GM23338 (cell line): ENCODE measurements at regions not wholly inside any gene's neighbourhood (a gene's known extent, or its start where the extent isn't known, plus 50 kb on each side); places are given as distances from the start of the nearest gene placed in this dataset.

ENCODE experiments used
- ATAC-seq: fragments of 200-7000 bp; cut with Tn5 transposase; 3 replicates; pipeline ENCODE4 v1.9.1; 2020
- DNase-seq: peaks from one replicate; pipeline ENCODE4 v3.0.0-alpha.2; 2015; ENCODE audit warnings: low spot score
- H2AFZ ChIP-seq: fragments of 200-600 bp; sonication (generic); 2 replicates; pipeline ENCODE4 v1.8.0; 2016; ENCODE audit warnings: antibody characterized with exemption, mild to moderate bottlenecking, moderate library complexity
- H3F3A ChIP-seq: fragments of 200-600 bp; sonication (generic); replicated peaks from 2 replicates; pipeline ENCODE4 v1.8.0; 2017; ENCODE audit warnings: antibody characterized with exemption, mixed run types, low read depth
- H3K27ac ChIP-seq: fragments of 200-600 bp; sonication (generic); 2 replicates; pipeline ENCODE4 v1.6.1; 2016; ENCODE audit warnings: low read depth
- H3K27me3 ChIP-seq: fragments of 200-600 bp; sonication (generic); 2 replicates; pipeline ENCODE4 v1.8.0; 2016; ENCODE audit warnings: mild to moderate bottlenecking, mixed run types, moderate library complexity; ENCODE audit not compliant: insufficient read depth
- H3K36me3 ChIP-seq: fragments of 200-600 bp; sonication (generic); 2 replicates; pipeline ENCODE4 v1.8.0; 2016; ENCODE audit warnings: mild to moderate bottlenecking; ENCODE audit not compliant: insufficient read depth
- H3K4me1 ChIP-seq: fragments of 200-600 bp; sonication (generic); 2 replicates; pipeline ENCODE4 v1.8.0; 2016; ENCODE audit warnings: mild to moderate bottlenecking, moderate library complexity; ENCODE audit not compliant: insufficient read depth
- H3K4me2 ChIP-seq: fragments of 200-600 bp; sonication (generic); 2 replicates; pipeline ENCODE4 v1.7.1; 2017; ENCODE audit warnings: mixed run types
- H3K4me3 ChIP-seq: fragments of 200-600 bp; sonication (generic); 2 replicates; pipeline ENCODE4 v1.6.1; 2016; ENCODE audit warnings: mixed run types
- H3K79me2 ChIP-seq: fragments of 200-600 bp; sonication (generic); replicated peaks from 2 replicates; pipeline ENCODE4 v1.8.0; 2017; ENCODE audit warnings: mild to moderate bottlenecking; ENCODE audit not compliant: insufficient read depth
- H3K9me2 ChIP-seq: fragments of 200-600 bp; sonication (generic); 2 replicates; pipeline ENCODE4 v1.8.0; 2017; ENCODE audit not compliant: insufficient read depth
- H4K20me1 ChIP-seq: fragments of 200-600 bp; sonication (generic); replicated peaks from 2 replicates; pipeline ENCODE4 v1.8.0; 2017; ENCODE audit warnings: mild to moderate bottlenecking; ENCODE audit not compliant: insufficient read depth
- H3K27ac Mint-ChIP-seq: 2 replicates; pipeline ENCODE4 v1.8.0; 2020; ENCODE audit warnings: inconsistent platforms, mild to moderate bottlenecking, moderate library complexity, mixed read lengths
- H3K27me3 Mint-ChIP-seq: 3 replicates; pipeline ENCODE4 v1.8.0; 2022; ENCODE audit warnings: low read depth, mild to moderate bottlenecking, moderate library complexity, mixed read lengths, inconsistent platforms; ENCODE audit not compliant: insufficient read depth, poor library complexity
- H3K36me3 Mint-ChIP-seq: 3 replicates; pipeline ENCODE4 v1.8.0; 2021; ENCODE audit warnings: low read depth, mild to moderate bottlenecking, inconsistent platforms, moderate library complexity, mixed read lengths
- H3K4me1 Mint-ChIP-seq: 3 replicates; pipeline ENCODE4 v1.8.0; 2020; ENCODE audit warnings: mild to moderate bottlenecking, inconsistent platforms, mixed read lengths
- H3K4me3 Mint-ChIP-seq: 3 replicates; pipeline ENCODE4 v1.8.0; 2021; ENCODE audit warnings: moderate library complexity, mild to moderate bottlenecking, inconsistent platforms, mixed read lengths
- H3K9me3 Mint-ChIP-seq: 3 replicates; pipeline ENCODE4 v1.8.0; 2020; ENCODE audit warnings: moderate library complexity, mild to moderate bottlenecking, inconsistent platforms, mixed read lengths
- EZH2 ChIP-seq: fragments of 200-600 bp; sonication (generic); IDR thresholded peaks from one replicate; pipeline ENCODE4 v1.8.0; 2017; ENCODE audit warnings: antibody characterized with exemption, mild to moderate bottlenecking, low read depth; ENCODE audit not compliant: unreplicated experiment
- EZH2phosphoT487 ChIP-seq: fragments of 200-600 bp; sonication (generic); IDR thresholded peaks from one replicate; pipeline ENCODE4 v1.8.1; 2018; ENCODE audit warnings: antibody characterized with exemption; ENCODE audit not compliant: unreplicated experiment
- NANOG ChIP-seq: IDR thresholded peaks from 2 replicates; pipeline ENCODE4 v1.6.1; 2016; ENCODE audit warnings: antibody characterized with exemption, borderline replicate concordance
- ZNF114 ChIP-seq: fragments of 250-450 bp; sonication (Bioruptor Pico); IDR thresholded peaks from 2 replicates; pipeline ENCODE4 v1.5.0; 2020; ENCODE audit warnings: mild to moderate bottlenecking, moderate library complexity
- ZNF331 ChIP-seq: fragments of 250-450 bp; sonication (Bioruptor Pico); IDR thresholded peaks from 2 replicates; pipeline ENCODE4 v1.5.0; 2020; ENCODE audit warnings: low read depth, mild to moderate bottlenecking, moderate library complexity
- TF ChIP-seq, protein P1 (sequence below): fragments of 250-450 bp; sonication (Bioruptor Pico); IDR thresholded peaks from 2 replicates; pipeline ENCODE4 v1.5.0; 2020; ENCODE audit warnings: mild to moderate bottlenecking, moderate library complexity
- TF ChIP-seq, protein P2 (sequence below): IDR thresholded peaks from 2 replicates; pipeline ENCODE4 v1.6.1; 2016; ENCODE audit warnings: antibody characterized with exemption

DNA sequence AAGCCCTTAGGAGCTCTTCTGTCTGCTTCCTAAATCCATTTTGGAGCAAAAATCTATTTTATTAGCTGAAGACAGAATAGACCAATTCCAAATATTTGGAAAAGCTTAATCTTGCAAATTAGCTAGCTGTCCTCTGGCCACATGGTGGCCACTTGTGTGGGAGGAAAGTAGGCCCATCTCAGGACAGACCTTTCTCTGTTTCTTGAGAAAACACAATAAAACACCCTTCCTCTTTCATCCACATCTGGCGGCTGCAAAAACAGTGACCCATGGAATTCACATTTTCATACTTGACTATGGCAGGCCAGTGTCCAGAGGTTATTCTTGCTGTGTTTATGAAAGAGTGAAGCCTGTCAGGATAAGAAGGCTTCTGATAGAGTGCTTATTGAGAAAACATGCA, 275.6 kb downstream of the PLPP3 start:
- no peak for ATAC-seq
- H2AFZ ChIP-seq: no peak overlapping the region
- H3K9me3 Mint-ChIP-seq: no peaks in the 10 kb centered on the region

More for the DNA sequence above, 275.6 kb downstream of the PLPP3 start:
- no peak overlapping the region for H3K27ac ChIP-seq
- no peak overlapping the region for H3K27ac Mint-ChIP-seq
- H3K4me2 ChIP-seq: no peak overlapping the region
- no peak for TF ChIP-seq ZNF331
- no peak for TF ChIP-seq NANOG
- TF ChIP-seq ZNF114 (CRISPR knock-in tag): no peak
- no peak for TF ChIP-seq EZH2phosphoT487
- TF ChIP-seq, protein P1, sequence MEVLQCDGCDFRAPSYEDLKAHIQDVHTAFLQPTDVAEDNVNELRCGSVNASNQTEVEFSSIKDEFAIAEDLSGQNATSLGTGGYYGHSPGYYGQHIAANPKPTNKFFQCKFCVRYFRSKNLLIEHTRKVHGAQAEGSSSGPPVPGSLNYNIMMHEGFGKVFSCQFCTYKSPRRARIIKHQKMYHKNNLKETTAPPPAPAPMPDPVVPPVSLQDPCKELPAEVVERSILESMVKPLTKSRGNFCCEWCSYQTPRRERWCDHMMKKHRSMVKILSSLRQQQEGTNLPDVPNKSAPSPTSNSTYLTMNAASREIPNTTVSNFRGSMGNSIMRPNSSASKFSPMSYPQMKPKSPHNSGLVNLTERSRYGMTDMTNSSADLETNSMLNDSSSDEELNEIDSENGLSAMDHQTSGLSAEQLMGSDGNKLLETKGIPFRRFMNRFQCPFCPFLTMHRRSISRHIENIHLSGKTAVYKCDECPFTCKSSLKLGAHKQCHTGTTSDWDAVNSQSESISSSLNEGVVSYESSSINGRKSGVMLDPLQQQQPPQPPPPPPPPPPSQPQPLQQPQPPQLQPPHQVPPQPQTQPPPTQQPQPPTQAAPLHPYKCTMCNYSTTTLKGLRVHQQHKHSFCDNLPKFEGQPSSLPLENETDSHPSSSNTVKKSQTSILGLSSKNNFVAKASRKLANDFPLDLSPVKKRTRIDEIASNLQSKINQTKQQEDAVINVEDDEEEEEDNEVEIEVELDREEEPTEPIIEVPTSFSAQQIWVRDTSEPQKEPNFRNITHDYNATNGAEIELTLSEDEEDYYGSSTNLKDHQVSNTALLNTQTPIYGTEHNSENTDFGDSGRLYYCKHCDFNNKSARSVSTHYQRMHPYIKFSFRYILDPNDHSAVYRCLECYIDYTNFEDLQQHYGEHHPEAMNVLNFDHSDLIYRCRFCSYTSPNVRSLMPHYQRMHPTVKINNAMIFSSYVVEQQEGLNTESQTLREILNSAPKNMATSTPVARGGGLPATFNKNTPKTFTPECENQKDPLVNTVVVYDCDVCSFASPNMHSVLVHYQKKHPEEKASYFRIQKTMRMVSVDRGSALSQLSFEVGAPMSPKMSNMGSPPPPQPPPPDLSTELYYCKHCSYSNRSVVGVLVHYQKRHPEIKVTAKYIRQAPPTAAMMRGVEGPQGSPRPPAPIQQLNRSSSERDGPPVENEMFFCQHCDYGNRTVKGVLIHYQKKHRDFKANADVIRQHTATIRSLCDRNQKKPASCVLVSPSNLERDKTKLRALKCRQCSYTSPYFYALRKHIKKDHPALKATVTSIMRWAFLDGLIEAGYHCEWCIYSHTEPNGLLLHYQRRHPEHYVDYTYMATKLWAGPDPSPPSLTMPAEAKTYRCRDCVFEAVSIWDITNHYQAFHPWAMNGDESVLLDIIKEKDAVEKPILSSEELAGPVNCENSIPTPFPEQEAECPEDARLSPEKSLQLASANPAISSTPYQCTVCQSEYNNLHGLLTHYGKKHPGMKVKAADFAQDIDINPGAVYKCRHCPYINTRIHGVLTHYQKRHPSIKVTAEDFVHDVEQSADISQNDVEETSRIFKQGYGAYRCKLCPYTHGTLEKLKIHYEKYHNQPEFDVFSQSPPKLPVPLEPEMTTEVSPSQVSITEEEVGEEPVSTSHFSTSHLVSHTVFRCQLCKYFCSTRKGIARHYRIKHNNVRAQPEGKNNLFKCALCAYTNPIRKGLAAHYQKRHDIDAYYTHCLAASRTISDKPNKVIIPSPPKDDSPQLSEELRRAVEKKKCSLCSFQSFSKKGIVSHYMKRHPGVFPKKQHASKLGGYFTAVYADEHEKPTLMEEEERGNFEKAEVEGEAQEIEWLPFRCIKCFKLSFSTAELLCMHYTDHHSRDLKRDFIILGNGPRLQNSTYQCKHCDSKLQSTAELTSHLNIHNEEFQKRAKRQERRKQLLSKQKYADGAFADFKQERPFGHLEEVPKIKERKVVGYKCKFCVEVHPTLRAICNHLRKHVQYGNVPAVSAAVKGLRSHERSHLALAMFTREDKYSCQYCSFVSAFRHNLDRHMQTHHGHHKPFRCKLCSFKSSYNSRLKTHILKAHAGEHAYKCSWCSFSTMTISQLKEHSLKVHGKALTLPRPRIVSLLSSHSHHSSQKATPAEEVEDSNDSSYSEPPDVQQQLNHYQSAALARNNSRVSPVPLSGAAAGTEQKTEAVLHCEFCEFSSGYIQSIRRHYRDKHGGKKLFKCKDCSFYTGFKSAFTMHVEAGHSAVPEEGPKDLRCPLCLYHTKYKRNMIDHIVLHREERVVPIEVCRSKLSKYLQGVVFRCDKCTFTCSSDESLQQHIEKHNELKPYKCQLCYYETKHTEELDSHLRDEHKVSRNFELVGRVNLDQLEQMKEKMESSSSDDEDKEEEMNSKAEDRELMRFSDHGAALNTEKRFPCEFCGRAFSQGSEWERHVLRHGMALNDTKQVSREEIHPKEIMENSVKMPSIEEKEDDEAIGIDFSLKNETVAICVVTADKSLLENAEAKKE: no peak
- no peak for TF ChIP-seq EZH2
- TF ChIP-seq, protein P2, sequence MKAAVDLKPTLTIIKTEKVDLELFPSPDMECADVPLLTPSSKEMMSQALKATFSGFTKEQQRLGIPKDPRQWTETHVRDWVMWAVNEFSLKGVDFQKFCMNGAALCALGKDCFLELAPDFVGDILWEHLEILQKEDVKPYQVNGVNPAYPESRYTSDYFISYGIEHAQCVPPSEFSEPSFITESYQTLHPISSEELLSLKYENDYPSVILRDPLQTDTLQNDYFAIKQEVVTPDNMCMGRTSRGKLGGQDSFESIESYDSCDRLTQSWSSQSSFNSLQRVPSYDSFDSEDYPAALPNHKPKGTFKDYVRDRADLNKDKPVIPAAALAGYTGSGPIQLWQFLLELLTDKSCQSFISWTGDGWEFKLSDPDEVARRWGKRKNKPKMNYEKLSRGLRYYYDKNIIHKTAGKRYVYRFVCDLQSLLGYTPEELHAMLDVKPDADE: no peak
- H3K36me3 Mint-ChIP-seq: no peaks in the 10 kb centered on the region
- H3K4me1 Mint-ChIP-seq: no peaks in the 10 kb centered on the region; the same call in 2 of the 3 replicates
- H3K4me3 ChIP-seq: no peak overlapping the region
- H3K9me2 ChIP-seq: no peaks in the 10 kb centered on the region; the same call in 1 of the 2 replicates
- no peaks in the 10 kb centered on the region for H3K4me1 ChIP-seq
- H3K79me2 ChIP-seq: no peaks in the 10 kb centered on the region
- peaks cover 2% of the 10 kb centered on the region for H3K27me3 Mint-ChIP-seq
- DNase-seq: no peak
- H3K4me3 Mint-ChIP-seq: no peak overlapping the region
- H3F3A ChIP-seq: no peaks in the 10 kb centered on the region
- no peaks in the 10 kb centered on the region for H3K36me3 ChIP-seq
- no peaks in the 10 kb centered on the region for H3K27me3 ChIP-seq
- no peaks in the 10 kb centered on the region for H4K20me1 ChIP-seq
